SK-N-MC (cell line): ENCODE measurements at regions not wholly inside any gene's neighbourhood (a gene's known extent, or its start where the extent isn't known, plus 50 kb on each side); places are given as distances from the start of the nearest gene placed in this dataset.
A peak's percentile ranks its signal among the peaks of the same experiment; 100 is the strongest.

ENCODE experiments used
- DNase-seq: peaks from one replicate; pipeline ENCODE4 v3.0.0-alpha.2; 2011; ENCODE audit warnings: low read depth, low spot score
- H3K27ac ChIP-seq: fragments of 200-600 bp; sonication (generic); 2 replicates; pipeline ENCODE4 v1.5.1; 2016; ENCODE audit warnings: mixed run types
- H3K36me3 ChIP-seq: fragments of 200-600 bp; sonication (generic); 2 replicates; pipeline ENCODE4 v1.6.1; 2017; ENCODE audit warnings: antibody characterized with exemption, low read length, mixed read lengths; ENCODE audit not compliant: insufficient read depth
- H3K4me3 ChIP-seq: fragments of 200-600 bp; sonication (generic); 2 replicates; pipeline ENCODE4 v1.5.1; 2016
- H3K9ac ChIP-seq: fragments of 200-600 bp; sonication (generic); 2 replicates; pipeline ENCODE4 v1.8.0; 2017; ENCODE audit warnings: mixed run types, mixed read lengths; ENCODE audit not compliant: insufficient read length
- H3K9me3 ChIP-seq: fragments of 200-600 bp; sonication (generic); 2 replicates; pipeline ENCODE4 v1.6.1; 2017; ENCODE audit warnings: low read depth, mild to moderate bottlenecking, antibody characterized with exemption, low read length, moderate library complexity, mixed read lengths
- EZH2 ChIP-seq: fragments of 200-600 bp; sonication (generic); IDR thresholded peaks from one replicate; pipeline ENCODE4 v1.6.1; 2017; ENCODE audit warnings: antibody characterized with exemption
- FOXP2 ChIP-seq: optimal IDR thresholded peaks from 2 replicates; pipeline ENCODE3; 2011; ENCODE audit warnings: mild to moderate bottlenecking, moderate library complexity; ENCODE audit not compliant: insufficient read depth; ENCODE audit errors: extremely low read length, control extremely low read depth
- POLR2AphosphoS5 ChIP-seq: IDR thresholded peaks from 2 replicates; pipeline ENCODE4 v1.6.1; 2012; ENCODE audit warnings: mild to moderate bottlenecking, low read depth, low read length, borderline replicate concordance

GRCh38 chr6:82701341-82701740 lies 337.7 kb downstream of the TPBG start:
- no peak overlapping the region for H3K9ac ChIP-seq
- H3K4me3 ChIP-seq: no peak overlapping the region
- H3K27ac ChIP-seq: no peak overlapping the region
- no peak for TF ChIP-seq FOXP2
- no peak for DNase-seq
- H3K9me3 ChIP-seq: 0 out of 2 replicates have a peak, but pooled peaks cover 2% of the 10 kb centered on the region
- H3K36me3 ChIP-seq: no peaks in the 10 kb centered on the region

GRCh38 chr6:82702574-82702973 lies 339.0 kb downstream of the TPBG start:
- Histone ChIP-seq H3K9ac (no peak overlapping the region), H3K4me3 (no peak overlapping the region), H3K36me3 (no peaks in the 10 kb centered on the region), H3K9me3 (0 out of 2 replicates have a peak, but pooled peaks cover 2% of the 10 kb centered on the region), H3K27ac (no peak overlapping the region)
- no peak for TF ChIP-seq EZH2
- TF ChIP-seq FOXP2: no peak
- TF ChIP-seq POLR2AphosphoS5: no peak
- no peak for DNase-seq

- Histone ChIP-seq H3K9ac (no peak overlapping the region), H3K36me3 (no peaks in the 10 kb centered on the region), H3K4me3 (no peak overlapping the region), H3K9me3 (0 out of 2 replicates have a peak, but pooled peaks cover 2% of the 10 kb centered on the region), H3K27ac (no peak overlapping the region)
- TF ChIP-seq FOXP2 (no peak), POLR2AphosphoS5 (no peak), EZH2 (no peak)
- DNase-seq: no peak
Observed at GRCh38 chr6:82703230-82703629, 339.6 kb downstream of the TPBG start.

- Histone ChIP-seq H3K9me3 (0 out of 2 replicates have a peak, but pooled peaks cover 4% of the 10 kb centered on the region), H3K27ac (no peak overlapping the region), H3K4me3 (no peak overlapping the region), H3K36me3 (no peaks in the 10 kb centered on the region), H3K9ac (no peak overlapping the region)
- DNase-seq: no peak
- no peak for TF ChIP-seq EZH2
- no peak for TF ChIP-seq FOXP2
- no peak for TF ChIP-seq POLR2AphosphoS5
Observed at GRCh38 chr6:82704045-82704444, 340.4 kb downstream of the TPBG start.

- TF ChIP-seq EZH2: no peak
- no peak for TF ChIP-seq POLR2AphosphoS5
- TF ChIP-seq FOXP2: no peak
- no peak overlapping the region for H3K27ac ChIP-seq
- 0 out of 2 replicates have a peak, but pooled peaks cover 7% of the 10 kb centered on the region for H3K9me3 ChIP-seq
- H3K9ac ChIP-seq: no peak overlapping the region
- no peak for DNase-seq
- no peak overlapping the region for H3K4me3 ChIP-seq
- no peaks in the 10 kb centered on the region for H3K36me3 ChIP-seq
Observed at GRCh38 chr6:82705579-82705978, 342.0 kb downstream of the TPBG start.

- Histone ChIP-seq H3K9me3 (0 out of 2 replicates have a peak, but pooled peaks cover 5% of the 10 kb centered on the region), H3K36me3 (no peaks in the 10 kb centered on the region), H3K27ac (peak overlapping the region; percentile 7; the same call in 1 of the 2 replicates), H3K4me3 (no peak overlapping the region), H3K9ac (no peak overlapping the region)
- TF ChIP-seq EZH2: no peak
- TF ChIP-seq POLR2AphosphoS5: no peak
- no peak for TF ChIP-seq FOXP2
- no peak for DNase-seq
Observed at GRCh38 chr6:82711105-82711827, 347.6 kb downstream of the TPBG start.

GRCh38 chr6:82711971-82712370 lies 348.4 kb downstream of the TPBG start:
- H3K9me3 ChIP-seq: 0 out of 2 replicates have a peak, but pooled peaks cover 5% of the 10 kb centered on the region
- H3K9ac ChIP-seq: no peak overlapping the region
- 0 out of 2 replicates have a peak overlapping the region, but pooled peaks have one; percentile 14 for H3K27ac ChIP-seq
- no peak overlapping the region for H3K4me3 ChIP-seq
- no peak for DNase-seq
- no peaks in the 10 kb centered on the region for H3K36me3 ChIP-seq
- TF ChIP-seq EZH2 (no peak), FOXP2 (no peak), POLR2AphosphoS5 (no peak)

- 0 out of 2 replicates have a peak overlapping the region, but pooled peaks have one; percentile 14 for H3K27ac ChIP-seq
- no peaks in the 10 kb centered on the region for H3K36me3 ChIP-seq
- no peak overlapping the region for H3K9ac ChIP-seq
- no peak for TF ChIP-seq POLR2AphosphoS5
- TF ChIP-seq FOXP2: no peak
- no peak for TF ChIP-seq EZH2
- H3K4me3 ChIP-seq: no peak overlapping the region
- H3K9me3 ChIP-seq: 0 out of 2 replicates have a peak, but pooled peaks cover 5% of the 10 kb centered on the region
- no peak for DNase-seq
Observed at GRCh38 chr6:82712389-82712788, 348.8 kb downstream of the TPBG start.
